SK-N-SH (cell line): ENCODE measurements at regions not wholly inside any gene's neighbourhood (a gene's known extent, or its start where the extent isn't known, plus 50 kb on each side); places are given as distances from the start of the nearest gene placed in this dataset.

Experiments
- CTCF ChIA-PET: fragments of 300-600, 350-600 bp; formaldehyde crosslinking; extraction: SDS; loops from one replicate; lab custom pipeline; 2021; lab: Yijun Ruan, JAX
- POLR2A ChIA-PET: fragments of 350-600 bp; sonication (Branson Sonifier 250); formaldehyde crosslinking; extraction: SDS; loops from one replicate; lab custom pipeline; 2020; ENCODE audit warnings: antibody characterized with exemption, inconsistent platforms; lab: Yijun Ruan, JAX
- DNase-seq: peaks from one replicate; pipeline ENCODE4 v3.0.0; 2012
- H2AFZ ChIP-seq: fragments of 200-600 bp; sonication (generic); 2 replicates; pipeline ENCODE4 v1.8.1; 2016; ENCODE audit warnings: antibody characterized with exemption, mild to moderate bottlenecking, low read depth
- H3F3A ChIP-seq: fragments of 200-600 bp; sonication (generic); replicated peaks from 2 replicates; pipeline ENCODE3; 2016; ENCODE audit warnings: antibody characterized with exemption, mild to moderate bottlenecking; ENCODE audit not compliant: insufficient read depth
- H3K27ac ChIP-seq, 2 experiments: fragments of 200-500 bp in 1 of 2; fragments of 200-600 bp in 1 of 2; sonication (Bioruptor generic) in 1 of 2; sonication (generic), shearing (Covaris generic) in 1 of 2; 2 replicates each; pipeline versions ENCODE4 v1.5.1 to v1.6.1; 2014 to 2016; ENCODE audit warnings: low read depth in 2 of 2, inconsistent platforms in 1 of 2, low read length in 1 of 2, mild to moderate bottlenecking in 1 of 2, mixed read lengths in 1 of 2
- H3K27me3 ChIP-seq: fragments of 200-600 bp; sonication (generic), shearing (Covaris generic); 2 replicates; pipeline ENCODE4 v1.6.1; 2016; ENCODE audit warnings: mixed run types; ENCODE audit not compliant: insufficient read depth
- H3K36me3 ChIP-seq, 2 experiments: fragments of 200-500 bp in 1 of 2; fragments of 200-600 bp in 1 of 2; sonication (Bioruptor generic) in 1 of 2; sonication (generic) in 1 of 2; replicated peaks in 1 of 2; 2 replicates each; pipeline versions ENCODE3 to v1.5.1; 2014 to 2016; ENCODE audit warnings: low read length in 1 of 2, mild to moderate bottlenecking in 1 of 2; ENCODE audit not compliant: insufficient read depth in 2 of 2, control insufficient read depth in 1 of 2
- H3K4me1 ChIP-seq, 2 experiments: fragments of 200-500 bp in 1 of 2; fragments of 200-600 bp in 1 of 2; sonication (Bioruptor generic) in 1 of 2; sonication (generic), shearing (Covaris generic) in 1 of 2; 2 replicates each; pipeline versions ENCODE4 v1.5.1 to v1.6.1; 2014 to 2016; ENCODE audit warnings: low read depth in 1 of 2, low read length in 1 of 2, mixed run types in 1 of 2; ENCODE audit not compliant: insufficient read depth in 2 of 2, control insufficient read depth in 1 of 2
- H3K4me2 ChIP-seq: fragments of 200-600 bp; sonication (generic), shearing (Covaris generic); 2 replicates; pipeline ENCODE4 v1.6.1; 2017; ENCODE audit warnings: mixed run types
- H3K4me3 ChIP-seq, 2 experiments: fragments of 200-500 bp in 1 of 2; fragments of 200-600 bp in 1 of 2; sonication (Bioruptor generic) in 1 of 2; sonication (generic), shearing (Covaris generic) in 1 of 2; 2 replicates each; pipeline versions ENCODE4 v1.5.1 to v1.8.1; 2014 to 2016; ENCODE audit warnings: low read depth in 2 of 2, inconsistent platforms in 1 of 2, low read length in 1 of 2, mild to moderate bottlenecking in 1 of 2, mixed read lengths in 1 of 2, moderate library complexity in 1 of 2
- H3K79me2 ChIP-seq: fragments of 200-600 bp; sonication (generic); 2 replicates; pipeline ENCODE4 v1.8.1; 2017; ENCODE audit warnings: mild to moderate bottlenecking; ENCODE audit not compliant: insufficient read depth
- H3K9ac ChIP-seq: fragments of 200-600 bp; sonication (generic); 2 replicates; pipeline ENCODE4 v1.6.1; 2017; ENCODE audit warnings: mixed run types
- H3K9me2 ChIP-seq: fragments of 200-600 bp; sonication (generic); 2 replicates; pipeline ENCODE4 v1.6.1; 2017; ENCODE audit warnings: mixed run types
- H3K9me3 ChIP-seq: fragments of 200-600 bp; sonication (generic); 2 replicates; pipeline ENCODE4 v1.6.1; 2017; ENCODE audit warnings: mixed run types, mild to moderate bottlenecking, moderate library complexity
- H4K20me1 ChIP-seq: fragments of 200-600 bp; sonication (generic); 2 replicates; pipeline ENCODE4 v1.6.1; 2017; ENCODE audit warnings: mild to moderate bottlenecking, mixed run types; ENCODE audit not compliant: insufficient read depth
- CHD2 ChIP-seq: fragments of 150-350 bp; IDR thresholded peaks from 2 replicates; pipeline ENCODE4 v1.6.1; 2018; ENCODE audit warnings: low read length; ENCODE audit not compliant: partially characterized antibody
- ELF1 ChIP-seq: IDR thresholded peaks from 2 replicates; pipeline ENCODE4 v1.4.0; 2012
- FOSL2 ChIP-seq: IDR thresholded peaks from 2 replicates; pipeline ENCODE4 v1.4.0; 2012; ENCODE audit warnings: low read depth, mild to moderate bottlenecking, moderate library complexity, borderline replicate concordance
- FOXJ3 ChIP-seq: sonication (generic); formaldehyde crosslinking; IDR thresholded peaks from 2 replicates; pipeline ENCODE4 v1.5.1; 2020; ENCODE audit warnings: mild to moderate bottlenecking, missing genetic modification reagents
- GABPA ChIP-seq: IDR thresholded peaks from 2 replicates; pipeline ENCODE4 v1.4.0; 2012; ENCODE audit warnings: low read depth, mild to moderate bottlenecking
- GATA2 ChIP-seq: sonication (generic); formaldehyde crosslinking; IDR thresholded peaks from 2 replicates; pipeline ENCODE4 v1.5.0; 2020; ENCODE audit warnings: mild to moderate bottlenecking, missing genetic modification reagents
- IRF3 ChIP-seq: fragments of 150-350 bp; IDR thresholded peaks from 2 replicates; pipeline ENCODE4 v1.6.1; 2016; ENCODE audit warnings: mild to moderate bottlenecking, low read depth, low read length
- MEF2A ChIP-seq: IDR thresholded peaks from 2 replicates; pipeline ENCODE4 v1.4.0; 2012; ENCODE audit warnings: low read depth, borderline replicate concordance
- NFIC ChIP-seq: IDR thresholded peaks from 2 replicates; pipeline ENCODE4 v1.4.0; 2012; ENCODE audit warnings: borderline replicate concordance
- POLR2AphosphoS5 ChIP-seq: IDR thresholded peaks from 2 replicates; pipeline ENCODE4 v1.6.1; 2012; ENCODE audit warnings: low read depth, low read length
- RFX5 ChIP-seq: IDR thresholded peaks from 2 replicates; pipeline ENCODE4 v1.6.1; 2012; ENCODE audit warnings: mild to moderate bottlenecking, improper control_type of control experiment, low read length
- SIN3A ChIP-seq: IDR thresholded peaks from 2 replicates; pipeline ENCODE4 v1.6.1; 2012; ENCODE audit warnings: low read depth, mild to moderate bottlenecking, low read length, moderate library complexity, borderline replicate concordance
- USF1 ChIP-seq: IDR thresholded peaks from 2 replicates; pipeline ENCODE4 v1.4.0; 2012; ENCODE audit warnings: low read depth, borderline replicate concordance
- YY1 ChIP-seq: IDR thresholded peaks from 2 replicates; pipeline ENCODE4 v1.4.0; 2012; ENCODE audit warnings: low read depth, mild to moderate bottlenecking
- whole genome bisulfite sequencing: methylation state at CpG from one replicate; pipeline ENCODE4 v1.1.6; 2017; ENCODE audit warnings: low lambda C conversion rate; 5-methylcytosine and 5-hydroxymethylcytosine counted together
- TF ChIP-seq, protein P1 (sequence below): fragments of 200-600 bp; sonication (generic); IDR thresholded peaks from 2 replicates; pipeline ENCODE4 v1.6.1; 2017; ENCODE audit warnings: antibody characterized with exemption, mild to moderate bottlenecking, moderate library complexity
- TF ChIP-seq, protein P2 (sequence below): IDR thresholded peaks from 2 replicates; pipeline ENCODE4 v1.4.0; 2012; ENCODE audit warnings: low read depth

DNA sequence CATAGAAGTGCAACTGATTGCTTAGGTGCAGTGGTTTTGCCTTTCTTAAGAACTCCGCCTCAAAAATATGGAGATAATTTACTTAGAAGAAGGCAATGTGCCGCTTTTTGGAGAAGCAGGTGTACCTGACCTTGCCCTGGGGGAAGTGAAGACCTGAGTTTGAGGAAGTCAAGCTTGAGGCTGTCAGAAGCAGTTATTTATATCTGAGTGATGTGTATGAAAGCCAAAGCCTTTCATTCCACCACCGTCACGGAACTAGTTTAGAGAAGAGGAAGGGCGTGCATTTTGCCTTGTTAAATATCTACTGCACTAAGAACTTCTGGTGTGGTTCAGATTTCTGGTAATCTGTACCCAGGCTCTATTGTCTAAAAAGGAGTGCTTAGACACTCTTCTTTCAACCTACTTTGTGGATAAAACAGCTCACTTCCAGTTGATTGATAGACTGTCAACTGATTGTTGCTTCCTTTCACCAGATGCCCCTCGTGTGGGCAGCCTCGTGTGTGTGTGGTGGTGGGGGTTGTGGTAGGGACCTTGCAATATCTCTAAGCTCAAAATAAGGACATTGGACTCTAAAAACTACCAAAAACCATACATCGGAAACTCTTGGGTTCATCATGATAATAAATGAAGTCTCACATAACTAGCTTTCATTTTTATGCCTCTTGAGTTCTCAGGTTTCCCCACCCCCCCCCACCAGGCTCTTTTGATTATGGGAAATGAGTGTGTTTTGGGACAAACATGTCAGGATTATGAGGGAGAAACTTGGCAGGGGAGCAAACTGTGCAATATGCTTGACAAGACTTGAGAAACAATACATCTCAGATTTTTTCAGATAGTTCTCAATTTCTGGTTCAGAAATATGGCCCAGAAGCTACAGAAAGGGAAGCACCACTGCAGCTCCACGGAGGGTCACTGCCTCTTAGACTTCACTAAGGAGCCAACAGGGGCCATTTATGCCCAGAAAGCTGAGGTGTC lies 78.6 kb downstream of the ARF6 start:
- CTCF ChIA-PET = interaction anchor here (0.9 to 1.0 kb wide), 2 partner anchors 9 to 15 kb away, joined by 3 read pairs; no protein-coding TSS in a partner anchor
- peaks cover 23 to 47% of the 10 kb centered on the region in 2 experiments for H3K4me1 ChIP-seq
- DNase-seq = no peak
- H3K27me3 ChIP-seq = no peaks in the 10 kb centered on the region
- H3K27ac ChIP-seq = peak overlapping the region; percentile 70 to 89
- H3K4me2 ChIP-seq = peak overlapping the region; percentile 66
- no peak overlapping the region for H3K4me3 ChIP-seq
- peak overlapping the region; percentile 54 for H2AFZ ChIP-seq
- 71% methylated on average over 9 of the region's 9 CpGs for WGBS
- H3K9ac ChIP-seq = no peak overlapping the region
- H3K9me2 ChIP-seq = no peaks in the 10 kb centered on the region
- H4K20me1 ChIP-seq = no peaks in the 10 kb centered on the region
- no peaks in the 10 kb centered on the region for H3K9me3 ChIP-seq
- peaks cover 37% of the 10 kb centered on the region for H3F3A ChIP-seq
- H3K36me3 ChIP-seq = no peaks in the 10 kb centered on the region
- no peaks in the 10 kb centered on the region for H3K79me2 ChIP-seq
- POLR2A ChIA-PET = no interaction called here
- TF ChIP-seq RFX5 = no peak
- no peak for TF ChIP-seq ELF1
- no peak for TF ChIP-seq POLR2AphosphoS5
- TF ChIP-seq FOXJ3 (CRISPR knock-in tag) = no peak
- no peak for TF ChIP-seq FOSL2
- no peak for TF ChIP-seq NFIC
- TF ChIP-seq MEF2A = no peak
- TF ChIP-seq GABPA = no peak
- TF ChIP-seq CHD2 = no peak
- TF ChIP-seq, protein P1, sequence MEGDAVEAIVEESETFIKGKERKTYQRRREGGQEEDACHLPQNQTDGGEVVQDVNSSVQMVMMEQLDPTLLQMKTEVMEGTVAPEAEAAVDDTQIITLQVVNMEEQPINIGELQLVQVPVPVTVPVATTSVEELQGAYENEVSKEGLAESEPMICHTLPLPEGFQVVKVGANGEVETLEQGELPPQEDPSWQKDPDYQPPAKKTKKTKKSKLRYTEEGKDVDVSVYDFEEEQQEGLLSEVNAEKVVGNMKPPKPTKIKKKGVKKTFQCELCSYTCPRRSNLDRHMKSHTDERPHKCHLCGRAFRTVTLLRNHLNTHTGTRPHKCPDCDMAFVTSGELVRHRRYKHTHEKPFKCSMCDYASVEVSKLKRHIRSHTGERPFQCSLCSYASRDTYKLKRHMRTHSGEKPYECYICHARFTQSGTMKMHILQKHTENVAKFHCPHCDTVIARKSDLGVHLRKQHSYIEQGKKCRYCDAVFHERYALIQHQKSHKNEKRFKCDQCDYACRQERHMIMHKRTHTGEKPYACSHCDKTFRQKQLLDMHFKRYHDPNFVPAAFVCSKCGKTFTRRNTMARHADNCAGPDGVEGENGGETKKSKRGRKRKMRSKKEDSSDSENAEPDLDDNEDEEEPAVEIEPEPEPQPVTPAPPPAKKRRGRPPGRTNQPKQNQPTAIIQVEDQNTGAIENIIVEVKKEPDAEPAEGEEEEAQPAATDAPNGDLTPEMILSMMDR = no peak
- TF ChIP-seq SIN3A = no peak
- TF ChIP-seq GATA2 (CRISPR knock-in tag) = no peak
- no peak for TF ChIP-seq USF1
- TF ChIP-seq IRF3 = no peak
- TF ChIP-seq, protein P2, sequence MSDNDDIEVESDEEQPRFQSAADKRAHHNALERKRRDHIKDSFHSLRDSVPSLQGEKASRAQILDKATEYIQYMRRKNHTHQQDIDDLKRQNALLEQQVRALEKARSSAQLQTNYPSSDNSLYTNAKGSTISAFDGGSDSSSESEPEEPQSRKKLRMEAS = no peak
- no peak for TF ChIP-seq YY1
